ENCODE measurements at regions not wholly inside any gene's neighbourhood (a gene's known extent, or its start where the extent isn't known, plus 50 kb on each side); places are given as distances from the start of the nearest gene placed in this dataset.

DNA sequence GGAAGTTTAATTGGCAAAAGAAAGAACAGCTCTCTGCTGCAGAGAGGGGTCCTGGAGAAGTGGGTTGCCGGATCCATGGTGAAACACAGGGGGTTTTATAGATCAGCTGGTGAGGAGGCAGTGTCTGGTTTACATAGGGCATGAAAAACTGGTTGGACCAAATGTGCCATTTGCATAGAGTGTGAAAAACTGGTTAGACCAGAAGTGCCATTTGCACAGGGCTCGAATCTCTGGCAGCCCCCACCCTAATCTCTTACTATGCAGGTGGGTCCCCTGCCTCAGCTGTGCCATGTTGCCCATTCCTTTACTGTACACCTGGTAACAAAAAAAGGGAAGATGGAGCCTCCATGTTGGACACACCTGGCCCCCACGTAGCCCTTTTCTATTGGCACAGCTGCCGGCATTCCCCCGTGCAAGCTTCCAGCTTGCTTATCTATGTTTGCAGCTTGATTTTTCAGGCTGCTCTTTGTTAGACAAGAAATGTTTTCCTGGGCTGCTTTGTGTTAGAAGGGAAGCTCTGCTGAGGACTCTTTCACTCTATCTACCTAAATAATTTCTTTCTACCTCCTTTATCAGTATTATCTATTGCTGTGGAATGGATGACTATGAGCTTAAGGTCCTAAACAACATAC is 61.1 kb upstream of the TMEM132D start:
- Mint-ChIP-seq H3K4me1 (no peaks in the 10 kb centered on the region), H3K4me3 (no peak overlapping the region), H3K27ac (no peak overlapping the region), H3K9me3 (no peaks in the 10 kb centered on the region), H3K36me3 (no peaks in the 10 kb centered on the region), H3K27me3 (ENCODE audit: low read depth in 2 of 2) (peaks cover 8 to 14% of the 10 kb centered on the region in 2 donors)
- Histone ChIP-seq H3K4me3 (ENCODE audit: low read length) (no peak overlapping the region), H3K4me1 (ENCODE audit: control insufficient read depth, insufficient read depth, low read length) (no peaks in the 10 kb centered on the region), H3K27ac (ENCODE audit: low read length) (no peak overlapping the region), H3K27me3 (ENCODE audit: control insufficient read depth, insufficient read depth, low read length) (no peaks in the 10 kb centered on the region), H3K36me3 (ENCODE audit: control insufficient read depth, insufficient read depth, low read length) (no peaks in the 10 kb centered on the region), H3K9me3 (ENCODE audit: control insufficient read depth, insufficient read depth, low read length) (peaks cover 3% of the 10 kb centered on the region)
- DNase-seq (no peak), ATAC-seq (no peak)
- WGBS (ENCODE audit: insufficient coverage) = 59% methylated on average over 5 of the region's 5 CpGs
- intact Hi-C loops (cut with micrococcal nuclease) = no loop called here
- TF ChIP-seq, protein P1, sequence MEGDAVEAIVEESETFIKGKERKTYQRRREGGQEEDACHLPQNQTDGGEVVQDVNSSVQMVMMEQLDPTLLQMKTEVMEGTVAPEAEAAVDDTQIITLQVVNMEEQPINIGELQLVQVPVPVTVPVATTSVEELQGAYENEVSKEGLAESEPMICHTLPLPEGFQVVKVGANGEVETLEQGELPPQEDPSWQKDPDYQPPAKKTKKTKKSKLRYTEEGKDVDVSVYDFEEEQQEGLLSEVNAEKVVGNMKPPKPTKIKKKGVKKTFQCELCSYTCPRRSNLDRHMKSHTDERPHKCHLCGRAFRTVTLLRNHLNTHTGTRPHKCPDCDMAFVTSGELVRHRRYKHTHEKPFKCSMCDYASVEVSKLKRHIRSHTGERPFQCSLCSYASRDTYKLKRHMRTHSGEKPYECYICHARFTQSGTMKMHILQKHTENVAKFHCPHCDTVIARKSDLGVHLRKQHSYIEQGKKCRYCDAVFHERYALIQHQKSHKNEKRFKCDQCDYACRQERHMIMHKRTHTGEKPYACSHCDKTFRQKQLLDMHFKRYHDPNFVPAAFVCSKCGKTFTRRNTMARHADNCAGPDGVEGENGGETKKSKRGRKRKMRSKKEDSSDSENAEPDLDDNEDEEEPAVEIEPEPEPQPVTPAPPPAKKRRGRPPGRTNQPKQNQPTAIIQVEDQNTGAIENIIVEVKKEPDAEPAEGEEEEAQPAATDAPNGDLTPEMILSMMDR (IDR thresholded peaks at IDR 0.05) = no peak

DNA sequence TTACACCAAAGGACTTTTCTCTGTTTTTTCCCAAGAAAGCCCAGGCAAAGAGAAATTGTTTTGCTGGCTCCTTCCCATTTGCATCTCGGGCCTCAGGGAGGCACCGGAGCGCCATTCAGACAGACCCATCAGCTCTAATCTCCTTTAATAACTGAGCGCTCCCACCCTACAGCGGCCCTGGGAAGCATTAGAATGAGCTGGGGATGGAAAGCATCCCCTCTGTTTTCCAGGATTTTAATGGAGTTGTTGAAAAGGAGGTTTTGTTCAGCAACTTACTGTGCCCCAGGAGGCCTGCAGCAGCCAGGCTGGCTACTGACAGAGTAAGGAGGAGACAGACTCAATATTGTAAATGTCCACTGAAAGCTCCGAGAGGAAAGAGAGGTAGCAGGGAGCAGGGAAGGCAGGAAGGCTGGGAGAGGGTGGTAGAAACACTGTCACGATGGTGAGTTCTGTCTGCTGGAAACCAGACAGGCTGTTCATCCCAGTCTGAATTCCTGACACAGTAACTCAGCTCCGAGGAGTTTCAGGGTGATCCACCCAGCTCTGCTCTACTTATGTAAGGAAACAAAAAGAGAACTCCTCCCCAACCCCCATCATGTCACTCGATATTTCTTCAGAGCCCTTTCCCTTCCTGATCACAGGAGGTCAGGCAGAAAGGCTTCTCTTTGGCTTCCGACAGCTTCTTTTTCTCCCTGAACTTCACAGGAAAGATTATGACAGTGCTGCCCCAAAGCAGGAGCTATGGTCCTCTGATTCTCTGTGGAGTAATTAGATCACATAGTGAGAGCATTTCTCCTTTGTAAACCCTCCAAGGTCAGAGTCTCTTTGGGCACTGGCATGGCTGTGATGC is 62.5 kb upstream of the TMEM132D start:
- Mint-ChIP-seq H3K36me3 (no peaks in the 10 kb centered on the region), H3K4me3 (no peak overlapping the region), H3K9me3 (no peaks in the 10 kb centered on the region), H3K27me3 (ENCODE audit: low read depth in 2 of 2) (peaks cover 8 to 14% of the 10 kb centered on the region in 2 donors), H3K4me1 (no peaks in the 10 kb centered on the region), H3K27ac (no peak overlapping the region)
- H3K27me3 ChIP-seq (ENCODE audit: control insufficient read depth, insufficient read depth, low read length) = no peaks in the 10 kb centered on the region
- H3K9me3 ChIP-seq (ENCODE audit: control insufficient read depth, insufficient read depth, low read length) = peaks cover 3% of the 10 kb centered on the region
- intact Hi-C loops (cut with micrococcal nuclease) = no loop called here
- 32% methylated on average over 7 of the region's 10 CpGs for WGBS (ENCODE audit: insufficient coverage)
- no peak for DNase-seq
- H3K4me3 ChIP-seq (ENCODE audit: low read length) = no peak overlapping the region
- TF ChIP-seq, protein P1 (IDR thresholded peaks at IDR 0.05) = no peak
- no peak for ATAC-seq
- no peaks in the 10 kb centered on the region for H3K36me3 ChIP-seq (ENCODE audit: control insufficient read depth, insufficient read depth, low read length)
- no peak overlapping the region for H3K27ac ChIP-seq (ENCODE audit: low read length)
- H3K4me1 ChIP-seq (ENCODE audit: control insufficient read depth, insufficient read depth, low read length) = no peaks in the 10 kb centered on the region

DNA sequence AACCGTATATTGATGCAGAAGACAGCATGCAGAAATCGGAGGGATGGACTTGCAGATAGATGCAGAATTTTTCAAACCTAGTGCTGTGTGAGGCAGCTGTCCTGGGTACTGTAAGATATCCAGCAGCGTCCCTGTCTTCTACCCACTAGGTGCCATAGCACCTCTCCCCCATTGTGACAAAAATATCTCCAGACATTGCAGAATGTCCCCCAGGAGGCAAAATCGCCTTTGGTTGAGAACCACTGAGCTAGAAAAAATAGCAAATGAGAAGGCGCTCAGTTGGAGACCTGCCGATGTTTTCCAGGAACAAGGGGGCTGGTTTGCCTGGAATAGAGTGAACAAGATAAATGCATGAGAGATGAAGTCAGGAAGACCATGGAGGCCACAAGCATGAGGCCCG is 67.9 kb upstream of the TMEM132D start:
- no peak for DNase-seq
- H3K4me3 Mint-ChIP-seq = no peak overlapping the region
- H3K9me3 Mint-ChIP-seq = no peaks in the 10 kb centered on the region
- TF ChIP-seq, protein P1 (IDR thresholded peaks at IDR 0.05) = no peak
- H3K4me1 ChIP-seq (ENCODE audit: control insufficient read depth, insufficient read depth, low read length) = no peaks in the 10 kb centered on the region
- H3K36me3 Mint-ChIP-seq = no peaks in the 10 kb centered on the region
- 78% methylated on average over 7 of the region's 7 CpGs for WGBS (ENCODE audit: insufficient coverage)
- no peaks in the 10 kb centered on the region for H3K4me1 Mint-ChIP-seq
- H3K4me3 ChIP-seq (ENCODE audit: low read length) = no peak overlapping the region
- no peak overlapping the region for H3K27ac Mint-ChIP-seq
- no peak overlapping the region for H3K27ac ChIP-seq (ENCODE audit: low read length)
- ATAC-seq = no peak
- no peaks in the 10 kb centered on the region for H3K9me3 ChIP-seq (ENCODE audit: control insufficient read depth, insufficient read depth, low read length)
- no peaks in the 10 kb centered on the region for H3K36me3 ChIP-seq (ENCODE audit: control insufficient read depth, insufficient read depth, low read length)
- no peaks in the 10 kb centered on the region for H3K27me3 ChIP-seq (ENCODE audit: control insufficient read depth, insufficient read depth, low read length)
- intact Hi-C loops (cut with micrococcal nuclease) = no loop called here
- peaks cover 0 to 3% of the 10 kb centered on the region in 2 donors for H3K27me3 Mint-ChIP-seq (ENCODE audit: low read depth in 2 of 2)
